PC-3 (cell line): ENCODE measurements at regions not wholly inside any gene's neighbourhood (a gene's known extent, or its start where the extent isn't known, plus 50 kb on each side); places are given as distances from the start of the nearest gene placed in this dataset.

Source experiments
- ATAC-seq: fragments of 200-7000 bp; cut with Tn5 transposase; 2 replicates; pipeline ENCODE4 v1.9.1; 2020; ENCODE audit warnings: mild to moderate bottlenecking, moderate library complexity
- BruUV-seq: library from RNA; stranded (reverse); fragments of 400-500 nt; replicated peaks from 2 replicates; lab custom pipeline; 2021; lab: Mats Ljungman, UMichigan
- CTCF ChIA-PET: fragments of 300-600 bp; sonication (Branson Sonifier 250); formaldehyde crosslinking; loops from one replicate; lab custom pipeline; 2022; ENCODE audit warnings: antibody characterized with exemption; lab: Charles Lee
- POLR2A ChIA-PET: fragments of 300-600 bp; sonication (Branson Sonifier 250); formaldehyde crosslinking; loops from one replicate; lab custom pipeline; 2022; ENCODE audit warnings: antibody characterized with exemption; ENCODE audit not compliant: unreplicated experiment; lab: Charles Lee
- DNase-seq: peaks from one replicate; pipeline ENCODE4 v3.0.0-alpha.2; 2015
- H2AFZ ChIP-seq: fragments of 300-600 bp; sonication (generic); 2 replicates; pipeline ENCODE4 v1.6.0; 2016; ENCODE audit warnings: antibody characterized with exemption, low read length
- H3F3A ChIP-seq: fragments of 300-600 bp; sonication (generic); one replicate; pipeline ENCODE4 v1.6.0; 2017; ENCODE audit warnings: antibody characterized with exemption, low read length, control low read depth, mild to moderate bottlenecking; ENCODE audit not compliant: unreplicated experiment
- H3K27ac ChIP-seq: fragments of 300-600 bp; sonication (generic); 2 replicates; pipeline ENCODE4 v1.5.1; 2016; ENCODE audit warnings: mild to moderate bottlenecking, low read length
- H3K27me3 ChIP-seq: fragments of 300-600 bp; sonication (generic); 2 replicates; pipeline ENCODE4 v1.6.1; 2016; ENCODE audit warnings: low read length, mixed read lengths
- H3K36me3 ChIP-seq: fragments of 300-600 bp; sonication (generic); 2 replicates; pipeline ENCODE4 v1.6.1; 2016; ENCODE audit warnings: low read depth, mixed run types, low read length, mixed read lengths
- H3K4me1 ChIP-seq: fragments of 300-600 bp; sonication (generic); 2 replicates; pipeline ENCODE4 v1.5.1; 2016; ENCODE audit warnings: low read length; ENCODE audit not compliant: insufficient read depth
- H3K4me2 ChIP-seq: fragments of 300-600 bp; sonication (generic); 2 replicates; pipeline ENCODE4 v1.6.0; 2016; ENCODE audit warnings: low read length
- H3K4me3 ChIP-seq: fragments of 300-600 bp; sonication (generic); 2 replicates; pipeline ENCODE4 v1.5.1; 2016; ENCODE audit warnings: mild to moderate bottlenecking, low read length, mixed read lengths
- H3K79me2 ChIP-seq: fragments of 300-600 bp; sonication (generic); 2 replicates; pipeline ENCODE4 v1.6.1; 2017; ENCODE audit warnings: low read length, mixed read lengths
- H3K9ac ChIP-seq: fragments of 300-600 bp; sonication (generic); 2 replicates; pipeline ENCODE4 v1.6.0; 2016; ENCODE audit warnings: mild to moderate bottlenecking, low read length
- H3K9me2 ChIP-seq: fragments of 300-600 bp; sonication (generic); replicated peaks from 2 replicates; pipeline ENCODE4 v1.6.1; 2016; ENCODE audit warnings: mixed run types, low read length, mixed read lengths
- H3K9me3 ChIP-seq: fragments of 300-600 bp; sonication (generic); 2 replicates; pipeline ENCODE4 v1.6.1; 2016; ENCODE audit warnings: low read length, mixed read lengths
- H4K20me1 ChIP-seq: fragments of 300-600 bp; sonication (generic); 2 replicates; pipeline ENCODE4 v1.6.1; 2016; ENCODE audit warnings: low read length, mixed read lengths
- CTCF ChIP-seq: fragments of 300-600 bp; sonication (generic); conservative IDR thresholded peaks from 2 replicates; pipeline ENCODE4 v1.5.1; 2017; ENCODE audit warnings: antibody characterized with exemption, low read depth, mild to moderate bottlenecking, low read length
- EZH2 ChIP-seq: fragments of 300-600 bp; sonication (generic); IDR thresholded peaks from one replicate; pipeline ENCODE4 v1.6.1; 2017; ENCODE audit warnings: antibody characterized with exemption, mild to moderate bottlenecking, low read length; ENCODE audit not compliant: unreplicated experiment
- EZH2phosphoT487 ChIP-seq: fragments of 300-600 bp; sonication (generic); IDR thresholded peaks from 2 replicates; pipeline ENCODE4 v1.6.1; 2018; ENCODE audit warnings: mild to moderate bottlenecking, antibody characterized with exemption, low read length, borderline replicate concordance
- intact Hi-C: fragments of 100-400 bp; cut with micrococcal nuclease; formaldehyde crosslinking; loops from 2 replicates; pipeline ENCODE4 v1.9.0; 2023

DNA sequence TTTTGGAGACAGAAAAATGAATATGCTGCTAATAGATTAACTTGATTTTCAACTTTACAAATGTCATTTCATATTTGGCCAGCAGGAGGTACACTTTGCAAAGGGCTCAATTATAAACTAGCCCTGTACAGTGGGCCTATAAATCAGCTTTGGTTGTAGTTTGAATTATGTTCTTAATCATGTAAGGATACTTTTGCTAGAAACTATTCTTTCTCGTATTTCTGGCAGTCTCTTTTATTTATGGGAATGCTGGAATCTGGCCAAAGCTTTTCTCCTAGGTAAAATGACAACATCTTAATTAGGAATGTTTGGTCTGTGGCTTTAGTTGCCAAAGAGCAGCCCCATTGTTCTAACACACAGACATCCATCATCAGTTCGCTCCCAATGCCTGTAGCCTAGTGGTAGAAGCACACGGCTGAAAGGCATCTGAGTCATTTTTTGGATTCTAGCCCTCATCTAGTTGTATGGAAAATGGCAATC lies 1322.3 kb upstream of the SEL1L start:
- no peaks in the 10 kb centered on the region for H4K20me1 ChIP-seq
- intact Hi-C loops, result no loop called here
- peaks cover 8% of the 10 kb centered on the region; the same call in 1 of the 2 replicates for H3K9me3 ChIP-seq
- H3K79me2 ChIP-seq, result no peaks in the 10 kb centered on the region
- peak; percentile 46 for DNase-seq
- H3K4me3 ChIP-seq, result no peak overlapping the region
- H3F3A ChIP-seq, result no peaks in the 10 kb centered on the region
- no peak for TF ChIP-seq EZH2
- no peak for TF ChIP-seq EZH2phosphoT487
- peak; percentile 47 for TF ChIP-seq CTCF
- ChIA-PET POLR2A (no interaction called here), CTCF (no interaction called here)
- H3K4me1 ChIP-seq, result no peaks in the 10 kb centered on the region
- H2AFZ ChIP-seq, result no peak overlapping the region
- H3K9ac ChIP-seq, result no peak overlapping the region
- ATAC-seq, result no peak
- H3K9me2 ChIP-seq, result no peaks in the 10 kb centered on the region
- no peaks in the 10 kb centered on the region for H3K36me3 ChIP-seq
- no peaks in the 10 kb centered on the region for H3K27me3 ChIP-seq
- H3K4me2 ChIP-seq, result no peak overlapping the region
- H3K27ac ChIP-seq, result no peak overlapping the region
- BruUV-seq, result no TSS peak

DNA sequence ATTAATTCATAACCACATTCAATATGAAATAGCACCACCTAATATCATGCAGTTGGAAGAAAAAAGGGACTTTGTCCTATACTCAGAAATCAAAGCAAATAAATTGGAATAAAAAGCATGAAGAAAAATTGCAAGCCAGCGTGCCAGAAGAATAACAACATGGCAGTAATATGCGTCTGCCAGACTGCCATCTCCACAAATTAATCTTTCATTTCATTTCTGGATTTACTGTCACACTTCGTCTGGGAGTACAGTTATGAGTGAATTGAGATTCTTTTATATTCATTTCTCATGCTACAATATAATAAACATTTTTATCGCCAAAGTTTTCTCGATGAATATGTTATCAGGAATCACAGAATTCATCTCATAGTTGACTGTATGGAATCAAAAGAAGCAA lies 1327.7 kb upstream of the SEL1L start:
- no peak overlapping the region for H3K9ac ChIP-seq
- H3K27ac ChIP-seq, result no peak overlapping the region
- no peaks in the 10 kb centered on the region for H3K4me1 ChIP-seq
- no peaks in the 10 kb centered on the region for H3K27me3 ChIP-seq
- BruUV-seq, result no TSS peak
- no peaks in the 10 kb centered on the region for H3K79me2 ChIP-seq
- H3K9me3 ChIP-seq, result peaks cover 20% of the 10 kb centered on the region
- intact Hi-C loops, result no loop called here
- H3K9me2 ChIP-seq, result no peaks in the 10 kb centered on the region
- no peaks in the 10 kb centered on the region for H3K36me3 ChIP-seq
- H3K4me3 ChIP-seq, result no peak overlapping the region
- H2AFZ ChIP-seq, result no peak overlapping the region
- TF ChIP-seq EZH2phosphoT487 (no peak), EZH2 (no peak), CTCF (no peak)
- DNase-seq, result no peak
- CTCF ChIA-PET, result no interaction called here
- POLR2A ChIA-PET, result no interaction called here
- no peak for ATAC-seq
- H3F3A ChIP-seq, result no peaks in the 10 kb centered on the region
- H4K20me1 ChIP-seq, result no peaks in the 10 kb centered on the region
- no peak overlapping the region for H3K4me2 ChIP-seq

- H3K9me3 ChIP-seq, result 0 out of 2 replicates have a peak, but pooled peaks cover 11% of the 10 kb centered on the region
- BruUV-seq, result no TSS peak
- H3K79me2 ChIP-seq, result no peaks in the 10 kb centered on the region
- intact Hi-C loops, result no loop called here
- no peaks in the 10 kb centered on the region for H3K27me3 ChIP-seq
- no peak overlapping the region for H2AFZ ChIP-seq
- ATAC-seq, result no peak
- H3K4me2 ChIP-seq, result no peak overlapping the region
- H3K36me3 ChIP-seq, result no peaks in the 10 kb centered on the region
- TF ChIP-seq EZH2 (no peak), EZH2phosphoT487 (no peak)
- H3K4me3 ChIP-seq, result no peak overlapping the region
- H3K27ac ChIP-seq, result no peak overlapping the region
- H3K9ac ChIP-seq, result no peak overlapping the region
- no peak for DNase-seq
- ChIA-PET CTCF (interaction anchor here (0.5 kb wide), 1 partner anchor 16 kb away, joined by 5 read pairs; no protein-coding TSS in a partner anchor), POLR2A (no interaction called here)
- no peaks in the 10 kb centered on the region for H3F3A ChIP-seq
- no peaks in the 10 kb centered on the region for H4K20me1 ChIP-seq
- H3K4me1 ChIP-seq, result no peaks in the 10 kb centered on the region
- no peaks in the 10 kb centered on the region for H3K9me2 ChIP-seq
These were observed 1338.8 kb upstream of the SEL1L start for GRCh38 chr14:82872494-82872893.
